Prostate gland (tissue), 2 donors: ENCODE measurements at regions not wholly inside any gene's neighbourhood (a gene's known extent, or its start where the extent isn't known, plus 50 kb on each side); places are given as distances from the start of the nearest gene placed in this dataset.

Experiments used
- DNase-seq: peaks from one replicate; pipeline ENCODE4 v3.0.0-alpha.2; 2019; ENCODE audit warnings: low spot score
- H3K27ac ChIP-seq, 2 donors: fragments of 200-600 bp; sonication (generic); 2 replicates each; pipeline ENCODE4 v1.5.1; 2017 to 2019
- H3K27me3 ChIP-seq: fragments of 200-600 bp; sonication (generic); replicated peaks from 2 replicates; pipeline ENCODE4 v1.5.1; 2019; ENCODE audit not compliant: insufficient read depth
- H3K36me3 ChIP-seq, 2 donors: fragments of 200-600 bp; sonication (generic); 1 replicate in 1 of 2; 2 replicates in 1 of 2; pipeline versions ENCODE4 v1.5.1 to v1.8.1; 2017 to 2019
- H3K4me1 ChIP-seq: fragments of 200-600 bp; sonication (generic); replicated peaks from 2 replicates; pipeline ENCODE4 v1.5.1; 2019
- H3K4me3 ChIP-seq, 2 donors: fragments of 200-600 bp; sonication (generic); 2 replicates each; pipeline ENCODE4 v1.5.1; 2017 to 2019
- H3K9me3 ChIP-seq: fragments of 200-600 bp; sonication (generic); 2 replicates; pipeline ENCODE4 v1.5.1; 2017
- CTCF ChIP-seq, 4 experiments: fragments of 200-600 bp in 2 of 4; fragments of 450-650 bp in 2 of 4; sonication (generic) in 2 of 4; IDR thresholded peaks; 1 replicate in 3 of 4; 2 replicates in 1 of 4; pipeline ENCODE4 v1.5.1; 2016 to 2019; ENCODE audit warnings: antibody characterized with exemption in 4 of 4, mild to moderate bottlenecking in 2 of 4, moderate library complexity in 2 of 4
- POLR2A ChIP-seq: fragments of 450-650 bp; IDR thresholded peaks from one replicate; pipeline ENCODE4 v1.6.1; 2016; ENCODE audit warnings: antibody characterized with exemption, mild to moderate bottlenecking
- POLR2AphosphoS5 ChIP-seq: sonication (generic); formaldehyde crosslinking; IDR thresholded peaks from one replicate; pipeline ENCODE4 v1.6.1; 2017; ENCODE audit warnings: antibody characterized with exemption
- WGBS: methylation state at CpG from one replicate; pipeline ENCODE4 v1.1.5; 2018; 5-methylcytosine and 5-hydroxymethylcytosine counted together
- intact Hi-C: fragments of 100-400 bp; cut with DNase I; formaldehyde crosslinking; loops from one replicate; pipeline ENCODE4 v1.14.2; 2022

GRCh38 chr6:18663011-18663410, 275.9 kb downstream of the RNF144B start:
- 29% methylated on average over 1 of the region's 1 CpG for WGBS
- no peaks in the 10 kb centered on the region for H3K9me3 ChIP-seq
- H3K27me3 ChIP-seq = no peaks in the 10 kb centered on the region
- intact Hi-C loops = no loop called here
- H3K4me3 ChIP-seq = no peak overlapping the region
- H3K36me3 ChIP-seq = no peaks in the 10 kb centered on the region
- TF ChIP-seq POLR2A = no peak
- no peak for TF ChIP-seq CTCF (IDR thresholded peaks at IDR 0.05)
- TF ChIP-seq POLR2AphosphoS5 = no peak
- no peak for DNase-seq
- no peaks in the 10 kb centered on the region for H3K4me1 ChIP-seq
- H3K27ac ChIP-seq = no peak overlapping the region

- Histone ChIP-seq H3K36me3 (no peaks in the 10 kb centered on the region), H3K4me3 (no peak overlapping the region), H3K4me1 (no peaks in the 10 kb centered on the region), H3K9me3 (no peaks in the 10 kb centered on the region), H3K27me3 (no peaks in the 10 kb centered on the region), H3K27ac (no peak overlapping the region)
- intact Hi-C loops = no loop called here
- no peak for TF ChIP-seq CTCF (IDR thresholded peaks at IDR 0.05)
- TF ChIP-seq POLR2A = no peak
- no peak for TF ChIP-seq POLR2AphosphoS5
- DNase-seq = no peak
- 60% methylated on average over 5 of the region's 5 CpGs for WGBS
Measured at GRCh38 chr6:18664401-18664800, 277.3 kb downstream of the RNF144B start.

GRCh38 chr6:18667612-18668011, 280.5 kb downstream of the RNF144B start:
- H3K27me3 ChIP-seq = no peaks in the 10 kb centered on the region
- H3K4me1 ChIP-seq = no peaks in the 10 kb centered on the region
- H3K9me3 ChIP-seq = no peaks in the 10 kb centered on the region
- 21% methylated on average over 2 of the region's 2 CpGs for WGBS
- TF ChIP-seq CTCF (IDR thresholded peaks at IDR 0.05) = no peak
- TF ChIP-seq POLR2A = no peak
- no peak for TF ChIP-seq POLR2AphosphoS5
- H3K4me3 ChIP-seq = no peak overlapping the region
- no peaks in the 10 kb centered on the region for H3K36me3 ChIP-seq
- intact Hi-C loops = no loop called here
- DNase-seq = no peak
- no peak overlapping the region for H3K27ac ChIP-seq

GRCh38 chr6:18668994-18669393, 281.8 kb downstream of the RNF144B start:
- no peak overlapping the region for H3K27ac ChIP-seq
- H3K9me3 ChIP-seq = no peaks in the 10 kb centered on the region
- 61% methylated on average over 3 of the region's 3 CpGs for WGBS
- TF ChIP-seq POLR2A = no peak
- H3K4me3 ChIP-seq = no peak overlapping the region
- no peaks in the 10 kb centered on the region for H3K36me3 ChIP-seq
- no peaks in the 10 kb centered on the region for H3K27me3 ChIP-seq
- intact Hi-C loops = no loop called here
- H3K4me1 ChIP-seq = no peaks in the 10 kb centered on the region
- no peak for DNase-seq

- no peaks in the 10 kb centered on the region for H3K36me3 ChIP-seq
- no peaks in the 10 kb centered on the region for H3K9me3 ChIP-seq
- H3K27ac ChIP-seq = no peak overlapping the region
- TF ChIP-seq POLR2A (no peak), POLR2AphosphoS5 (no peak), CTCF (IDR thresholded peaks at IDR 0.05) (no peak)
- no peak for DNase-seq
- 85% methylated on average over 1 of the region's 1 CpG for WGBS
- H3K4me1 ChIP-seq = no peaks in the 10 kb centered on the region
- no peak overlapping the region for H3K4me3 ChIP-seq
- no peaks in the 10 kb centered on the region for H3K27me3 ChIP-seq
- intact Hi-C loops = no loop called here
Measured at GRCh38 chr6:18672852-18673251, 285.7 kb downstream of the RNF144B start.
